Erythroblast (primary cell): ENCODE measurements at regions not wholly inside any gene's neighbourhood (a gene's known extent, or its start where the extent isn't known, plus 50 kb on each side); places are given as distances from the start of the nearest gene placed in this dataset.

Experiments
- GATA1 ChIP-seq: IDR thresholded peaks from 2 replicates; pipeline ENCODE4 v1.6.1; 2011; ENCODE audit warnings: low read depth, mild to moderate bottlenecking, control low read depth, low read length, moderate library complexity
- POLR2A ChIP-seq: IDR thresholded peaks from 2 replicates; pipeline ENCODE4 v1.6.1; 2011; ENCODE audit warnings: mild to moderate bottlenecking, low read length

DNA sequence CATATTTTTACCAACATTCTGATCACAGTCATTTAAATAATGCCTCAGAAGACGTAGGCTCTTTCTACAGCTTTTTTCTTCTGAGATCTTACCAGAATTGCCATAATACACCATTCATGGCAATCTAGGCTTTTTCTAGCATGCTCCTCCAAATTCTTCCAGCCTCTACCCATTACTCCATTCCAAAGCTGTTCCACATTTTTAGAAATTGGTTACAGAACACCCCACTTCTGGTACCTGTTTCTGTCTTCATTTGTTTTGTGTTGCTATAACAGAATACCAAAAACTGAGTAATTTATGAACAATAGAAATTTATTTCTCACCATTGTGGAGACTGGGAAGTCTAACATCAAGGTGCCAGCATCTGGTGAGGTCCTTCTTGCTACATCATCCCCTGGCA is 385.4 kb downstream of the BRINP2 start:
- TF ChIP-seq POLR2A (no peak), GATA1 (no peak)
